HCT116 (cell line): ENCODE measurements at regions not wholly inside any gene's neighbourhood (a gene's known extent, or its start where the extent isn't known, plus 50 kb on each side); places are given as distances from the start of the nearest gene placed in this dataset.

ENCODE experiments used
- ATAC-seq: fragments of 200-7000 bp; cut with Tn5 transposase; 2 replicates; pipeline ENCODE4 v1.9.1; 2020; ENCODE audit warnings: mild to moderate bottlenecking, moderate library complexity
- BruUV-seq: library from RNA; stranded (reverse); fragments of 400-500 nt; replicated peaks from 2 replicates; lab custom pipeline; 2021; lab: Mats Ljungman, UMichigan
- CTCF ChIA-PET: fragments of 300-600 bp; sonication (Branson Sonifier 250); formaldehyde crosslinking; loops from one replicate; lab custom pipeline; 2021; ENCODE audit warnings: antibody characterized with exemption; lab: Charles Lee
- POLR2A ChIA-PET: fragments of 300-600, 350-600 bp; sonication (Branson Sonifier 250); formaldehyde crosslinking; loops from one replicate; lab custom pipeline; 2021; ENCODE audit warnings: antibody characterized with exemption; lab: Charles Lee
- RAD21 ChIA-PET, 2 experiments: fragments of 300-600 bp; sonication (Branson Sonifier 250); formaldehyde crosslinking; loops; one replicate each; lab custom pipeline; 2023; ENCODE audit warnings: low total read pairs in 2 of 2; ENCODE audit not compliant: uncharacterized antibody in 2 of 2, unreplicated experiment in 2 of 2, low non-redundant PET in 1 of 2; lab: Charles Lee
- DNase-seq: peaks from one replicate; pipeline ENCODE4 v3.0.0-alpha.2; 2010; ENCODE audit warnings: low read depth, low spot score
- H2AFZ ChIP-seq: fragments of 200-600 bp; shearing (Covaris generic), sonication (generic); 2 replicates; pipeline ENCODE4 v1.6.1; 2017; ENCODE audit warnings: low read depth, mixed run types, mixed read lengths, antibody characterized with exemption, low read length; ENCODE audit not compliant: poor library complexity, severe bottlenecking
- H3K27ac ChIP-seq: 2 replicates; pipeline ENCODE4 v1.5.1; 2012; ENCODE audit warnings: low read depth, low read length
- H3K27me3 ChIP-seq: fragments of 200-600 bp; sonication (generic); 2 replicates; pipeline ENCODE4 v1.6.1; 2016; ENCODE audit warnings: mixed run types, low read length, mixed read lengths; ENCODE audit not compliant: insufficient read depth
- H3K36me3 ChIP-seq, 2 experiments: fragments of 200-500 bp in 1 of 2; fragments of 200-600 bp in 1 of 2; sonication (Bioruptor generic) in 1 of 2; sonication (generic) in 1 of 2; 2 replicates each; pipeline versions ENCODE4 v1.5.1 to v1.6.1; 2014 to 2016; ENCODE audit warnings: low read length in 2 of 2, inconsistent platforms in 1 of 2, mixed read lengths in 1 of 2, mixed run types in 1 of 2; ENCODE audit not compliant: insufficient read depth in 2 of 2, control insufficient read depth in 1 of 2
- H3K4me1 ChIP-seq, 2 experiments: fragments of 200-600 bp in 1 of 2; sonication (generic) in 1 of 2; 2 replicates each; pipeline versions ENCODE4 v1.5.1 to v1.6.1; 2012 to 2017; ENCODE audit warnings: low read length in 2 of 2, inconsistent platforms in 1 of 2, mild to moderate bottlenecking in 1 of 2, mixed read lengths in 1 of 2, mixed run types in 1 of 2, moderate library complexity in 1 of 2; ENCODE audit not compliant: insufficient read depth in 2 of 2, control insufficient read depth in 1 of 2
- H3K4me2 ChIP-seq: fragments of 200-600 bp; sonication (generic); 2 replicates; pipeline ENCODE4 v1.6.1; 2017; ENCODE audit warnings: mixed run types, low read length, mixed read lengths
- H3K4me3 ChIP-seq, 2 experiments: fragments of 200-600 bp in 1 of 2; sonication (generic) in 1 of 2; replicated peaks in 1 of 2; 2 replicates each; pipeline ENCODE4 v1.5.1; 2011 to 2016; ENCODE audit warnings: low read length in 2 of 2, control low read depth in 1 of 2, low read depth in 1 of 2, mild to moderate bottlenecking in 1 of 2, mixed read lengths in 1 of 2, mixed run types in 1 of 2
- H3K79me2 ChIP-seq: fragments of 200-600 bp; sonication (generic); 2 replicates; pipeline ENCODE4 v1.6.1; 2017; ENCODE audit warnings: mild to moderate bottlenecking, mixed run types, low read length, moderate library complexity, mixed read lengths; ENCODE audit not compliant: insufficient read depth
- H3K9ac ChIP-seq: fragments of 200-600 bp; sonication (generic); 2 replicates; pipeline ENCODE4 v1.6.1; 2016; ENCODE audit warnings: low read length, mixed read lengths
- H3K9me2 ChIP-seq: fragments of 200-600 bp; sonication (generic), shearing (Covaris generic); 2 replicates; pipeline ENCODE4 v1.6.1; 2017; ENCODE audit warnings: mixed run types, mild to moderate bottlenecking, moderate library complexity; ENCODE audit not compliant: insufficient read depth
- H3K9me3 ChIP-seq, 2 experiments: fragments of 200-500 bp in 1 of 2; fragments of 200-600 bp in 1 of 2; sonication (Bioruptor generic) in 1 of 2; sonication (generic) in 1 of 2; 2 replicates each; pipeline ENCODE4 v1.6.1; 2014 to 2017; ENCODE audit warnings: low read length in 2 of 2, mixed read lengths in 2 of 2, inconsistent platforms in 1 of 2, low read depth in 1 of 2, mild to moderate bottlenecking in 1 of 2, mixed run types in 1 of 2, moderate library complexity in 1 of 2; ENCODE audit not compliant: control insufficient read depth in 1 of 2, insufficient read depth in 1 of 2
- H4K20me1 ChIP-seq: fragments of 200-600 bp; sonication (generic), shearing (Covaris generic); 2 replicates; pipeline ENCODE4 v1.6.1; 2017; ENCODE audit warnings: mixed run types, mild to moderate bottlenecking, moderate library complexity; ENCODE audit not compliant: insufficient read depth
- ATF3 ChIP-seq: IDR thresholded peaks from 2 replicates; pipeline ENCODE4 v1.6.1; 2012
- CBX3 ChIP-seq: IDR thresholded peaks from 2 replicates; pipeline ENCODE4 v1.6.1; 2012; ENCODE audit warnings: low read depth
- CEBPB ChIP-seq: IDR thresholded peaks from 2 replicates; pipeline ENCODE4 v1.6.1; 2012; ENCODE audit warnings: low read depth
- EGR1 ChIP-seq: IDR thresholded peaks from 2 replicates; pipeline ENCODE4 v1.6.1; 2012; ENCODE audit warnings: low read depth
- EZH2phosphoT487 ChIP-seq: fragments of 200-600 bp; IDR thresholded peaks from 2 replicates; pipeline ENCODE4 v1.6.1; 2018; ENCODE audit warnings: antibody characterized with exemption, borderline replicate concordance
- FOSL1 ChIP-seq: IDR thresholded peaks from 2 replicates; pipeline ENCODE4 v1.6.1; 2012; ENCODE audit warnings: low read depth
- MAX ChIP-seq: IDR thresholded peaks from 2 replicates; pipeline ENCODE4 v1.6.1; 2012
- POLR2A ChIP-seq: IDR thresholded peaks from 2 replicates; pipeline ENCODE4 v1.7.0; 2011; ENCODE audit warnings: borderline replicate concordance; ENCODE audit not compliant: insufficient read depth, insufficient read length; ENCODE audit errors: extremely low read depth
- POLR2AphosphoS5 ChIP-seq: IDR thresholded peaks from 2 replicates; pipeline ENCODE4 v1.6.1; 2011; ENCODE audit warnings: mild to moderate bottlenecking, low read depth, low read length, moderate library complexity
- REST ChIP-seq: IDR thresholded peaks from 2 replicates; pipeline ENCODE4 v1.6.1; 2012; ENCODE audit warnings: low read depth
- SRF ChIP-seq: IDR thresholded peaks from 2 replicates; pipeline ENCODE4 v1.6.1; 2012; ENCODE audit warnings: low read depth
- ZBTB33 ChIP-seq: IDR thresholded peaks from 2 replicates; pipeline ENCODE4 v1.6.1; 2011; ENCODE audit warnings: mild to moderate bottlenecking, low read length, moderate library complexity; ENCODE audit not compliant: insufficient replicate concordance; ENCODE audit errors: extremely low read depth
- ZNF274 ChIP-seq: fragments of 200-500 bp; sonication (Bioruptor generic); IDR thresholded peaks from 2 replicates; pipeline ENCODE4 v1.6.1; 2014; ENCODE audit warnings: mild to moderate bottlenecking, low read depth, low read length, inconsistent platforms
- intact Hi-C: fragments of 100-400 bp; cut with micrococcal nuclease; formaldehyde crosslinking; loops from 2 replicates; pipeline ENCODE4 v1.10.0; 2022

GRCh38 chr5:61724102-61724501 lies 392.0 kb downstream of the ZSWIM6 start:
- H3K79me2 ChIP-seq: no peaks in the 10 kb centered on the region
- no peak for TF ChIP-seq REST
- TF ChIP-seq ZNF274: no peak
- no peak for TF ChIP-seq FOSL1
- TF ChIP-seq ATF3: no peak
- TF ChIP-seq EZH2phosphoT487: no peak
- no peak for TF ChIP-seq MAX
- TF ChIP-seq ZBTB33: no peak
- TF ChIP-seq POLR2AphosphoS5: no peak
- TF ChIP-seq EGR1: no peak
- TF ChIP-seq CBX3: no peak
- no peak for TF ChIP-seq SRF
- no peak for TF ChIP-seq POLR2A
- no peak for TF ChIP-seq CEBPB
- TF ChIP-seq, all 23 proteins: peak for 0
- H3K9ac ChIP-seq: no peak overlapping the region
- H3K36me3 ChIP-seq: no peaks in the 10 kb centered on the region
- DNase-seq: no peak
- no peaks in the 10 kb centered on the region for H3K4me1 ChIP-seq
- no peaks in the 10 kb centered on the region for H3K9me3 ChIP-seq
- ChIA-PET POLR2A (no interaction called here), RAD21 (no interaction called here), CTCF (no interaction called here)
- H3K4me3 ChIP-seq: no peak overlapping the region
- no peak overlapping the region for H3K4me2 ChIP-seq
- H3K9me2 ChIP-seq: no peaks in the 10 kb centered on the region
- ATAC-seq: no peak
- H3K27ac ChIP-seq: no peak overlapping the region
- H2AFZ ChIP-seq: no peak overlapping the region
- no peaks in the 10 kb centered on the region for H4K20me1 ChIP-seq
- BruUV-seq: no TSS peak
- peaks cover 53% of the 10 kb centered on the region for H3K27me3 ChIP-seq
- intact Hi-C loops: no loop called here
